ENCODE measurements at regions not wholly inside any gene's neighbourhood (a gene's known extent, or its start where the extent isn't known, plus 50 kb on each side); places are given as distances from the start of the nearest gene placed in this dataset.
A peak's percentile ranks its signal among the peaks of the same experiment; 100 is the strongest.

- Histone ChIP-seq H4K20me1 (ENCODE audit: insufficient read depth, poor library complexity, severe bottlenecking) (no peaks in the 10 kb centered on the region), H3K27ac (peak overlapping the region; percentile 44), H2AFZ (no peak overlapping the region), H3K36me3 (replicated peaks; ENCODE audit: insufficient read depth, low read depth) (no peaks in the 10 kb centered on the region), H3K9me2 (replicated peaks; ENCODE audit: insufficient read depth) (no peaks in the 10 kb centered on the region), H3K4me1 (ENCODE audit: insufficient read depth) (no peaks in the 10 kb centered on the region), H3K79me2 (no peaks in the 10 kb centered on the region), H3K4me2 (peak overlapping the region; percentile 9), H3K27me3 (no peaks in the 10 kb centered on the region), H3K9me3 (ENCODE audit: low read depth) (no peaks in the 10 kb centered on the region), H3K4me3 (no peak overlapping the region)
- TF ChIP-seq CTCF (IDR thresholded peaks at IDR 0.05; ENCODE audit: poor library complexity) (no peak), EZH2phosphoT487 (IDR thresholded peaks at IDR 0.05; ENCODE audit: low read depth, severe bottlenecking, unreplicated experiment) (no peak), EZH2 (IDR thresholded peaks at IDR 0.05; ENCODE audit: borderline replicate concordance) (no peak)
- DNase-seq (ENCODE audit: low spot score): no peak
- WGBS (ENCODE audit: low lambda C conversion rate, missing lambda C conversion rate): 72% methylated on average over 10 of the region's 10 CpGs
Observed at GRCh38 chr6:140858381-140858971, 1274.2 kb upstream of the GJE1 start.

- H3K4me3 ChIP-seq: no peak overlapping the region
- no peaks in the 10 kb centered on the region for H3K4me1 ChIP-seq (ENCODE audit: insufficient read depth)
- no peak overlapping the region for H2AFZ ChIP-seq
- no peak for TF ChIP-seq EZH2phosphoT487 (IDR thresholded peaks at IDR 0.05; ENCODE audit: low read depth, severe bottlenecking, unreplicated experiment)
- no peak for TF ChIP-seq CTCF (IDR thresholded peaks at IDR 0.05; ENCODE audit: poor library complexity)
- no peak for TF ChIP-seq EZH2 (IDR thresholded peaks at IDR 0.05; ENCODE audit: borderline replicate concordance)
- no peaks in the 10 kb centered on the region for H3K9me2 ChIP-seq (replicated peaks; ENCODE audit: insufficient read depth)
- H4K20me1 ChIP-seq (ENCODE audit: insufficient read depth, poor library complexity, severe bottlenecking): no peaks in the 10 kb centered on the region
- H3K27ac ChIP-seq: peak overlapping the region; percentile 44
- no peaks in the 10 kb centered on the region for H3K27me3 ChIP-seq
- H3K79me2 ChIP-seq: no peaks in the 10 kb centered on the region
- no peaks in the 10 kb centered on the region for H3K36me3 ChIP-seq (replicated peaks; ENCODE audit: insufficient read depth, low read depth)
- H3K9me3 ChIP-seq (ENCODE audit: low read depth): no peaks in the 10 kb centered on the region
- 85% methylated on average over 1 of the region's 1 CpG for WGBS (ENCODE audit: low lambda C conversion rate, missing lambda C conversion rate)
- peak overlapping the region; percentile 9 for H3K4me2 ChIP-seq
- peak; percentile 60 for DNase-seq (ENCODE audit: low spot score)
Observed at GRCh38 chr6:140857739-140858380, 1274.9 kb upstream of the GJE1 start.

- H3K36me3 ChIP-seq (replicated peaks; ENCODE audit: insufficient read depth, low read depth): no peaks in the 10 kb centered on the region
- DNase-seq (ENCODE audit: low spot score): no peak
- H2AFZ ChIP-seq: no peak overlapping the region
- H3K9me3 ChIP-seq (ENCODE audit: low read depth): no peaks in the 10 kb centered on the region
- H3K27ac ChIP-seq: no peak overlapping the region
- no peaks in the 10 kb centered on the region for H3K27me3 ChIP-seq
- no peaks in the 10 kb centered on the region for H4K20me1 ChIP-seq (ENCODE audit: insufficient read depth, poor library complexity, severe bottlenecking)
- TF ChIP-seq EZH2 (IDR thresholded peaks at IDR 0.05; ENCODE audit: borderline replicate concordance) (no peak), CTCF (IDR thresholded peaks at IDR 0.05; ENCODE audit: poor library complexity) (no peak), EZH2phosphoT487 (IDR thresholded peaks at IDR 0.05; ENCODE audit: low read depth, severe bottlenecking, unreplicated experiment) (no peak)
- no peaks in the 10 kb centered on the region for H3K9me2 ChIP-seq (replicated peaks; ENCODE audit: insufficient read depth)
- H3K79me2 ChIP-seq: no peaks in the 10 kb centered on the region
- no peak overlapping the region for H3K4me2 ChIP-seq
- H3K4me3 ChIP-seq: no peak overlapping the region
- H3K4me1 ChIP-seq (ENCODE audit: insufficient read depth): no peaks in the 10 kb centered on the region
Observed at GRCh38 chr6:140855520-140855919, 1277.2 kb upstream of the GJE1 start.

Measured in hepatocyte (in vitro differentiated cells).